GM12891 (cell line): ENCODE measurements at regions not wholly inside any gene's neighbourhood (a gene's known extent, or its start where the extent isn't known, plus 50 kb on each side); places are given as distances from the start of the nearest gene placed in this dataset.

ENCODE experiments used
- POLR2A ChIP-seq: IDR thresholded peaks from 2 replicates; pipeline ENCODE4 v1.6.1; 2011; ENCODE audit warnings: low read depth, low read length, control low read depth
- POLR2AphosphoS5 ChIP-seq: IDR thresholded peaks from 2 replicates; pipeline ENCODE4 v1.6.1; 2011; ENCODE audit warnings: low read depth, low read length, control low read depth

- no peak for TF ChIP-seq POLR2AphosphoS5
- no peak for TF ChIP-seq POLR2A
Observed at GRCh38 chr11:33957304-33957917, 65.5 kb upstream of the LMO2 start.
